Gastroesophageal sphincter (tissue), 3 donors: ENCODE measurements at regions not wholly inside any gene's neighbourhood (a gene's known extent, or its start where the extent isn't known, plus 50 kb on each side); places are given as distances from the start of the nearest gene placed in this dataset.

Source experiments
- CTCF ChIP-seq, 4 experiments: fragments of 200-600 bp in 2 of 4; fragments of 450-650 bp in 2 of 4; sonication (generic) in 1 of 4; IDR thresholded peaks; one replicate each; pipeline ENCODE4 v1.5.1; 2017 to 2019; ENCODE audit warnings: antibody characterized with exemption in 4 of 4, mild to moderate bottlenecking in 2 of 4, moderate library complexity in 2 of 4
- EP300 ChIP-seq: sonication (generic); formaldehyde crosslinking; IDR thresholded peaks from one replicate; pipeline ENCODE4 v1.6.1; 2017; ENCODE audit warnings: antibody characterized with exemption, mild to moderate bottlenecking
- POLR2A ChIP-seq, 2 donors: fragments of 450-650 bp; IDR thresholded peaks; one replicate each; pipeline ENCODE4 v1.6.1; 2017; ENCODE audit warnings: antibody characterized with exemption in 2 of 2, mild to moderate bottlenecking in 2 of 2, moderate library complexity in 1 of 2
- POLR2AphosphoS5 ChIP-seq: sonication (generic); formaldehyde crosslinking; IDR thresholded peaks from one replicate; pipeline ENCODE4 v1.6.1; 2017; ENCODE audit warnings: antibody characterized with exemption

- TF ChIP-seq CTCF (IDR thresholded peaks at IDR 0.05), result no peak
- TF ChIP-seq POLR2A (IDR thresholded peaks at IDR 0.05), result no peak
- no peak for TF ChIP-seq EP300
- no peak for TF ChIP-seq POLR2AphosphoS5
These were observed 425.2 kb downstream of the HACE1 start for GRCh38 chr6:104434519-104434918.
